Frontal cortex (tissue), 3 donors: ENCODE measurements at regions not wholly inside any gene's neighbourhood (a gene's known extent, or its start where the extent isn't known, plus 50 kb on each side); places are given as distances from the start of the nearest gene placed in this dataset.

Experiments used
- DNase-seq, 2 donors: peaks; one replicate each; pipeline ENCODE4 v3.0.0; 2012; ENCODE audit warnings: low spot score in 2 of 2
- FAIRE-seq: peaks from 2 replicates; lab custom pipeline; 2012; peaks lifted over from hg19 to GRCh38; lab: Jason Lieb, UNC
- donor health status: control.
- donor health status: control.
- donor health status: control.

- FAIRE-seq (no peak), DNase-seq (no peak)
Measured at GRCh38 chr2:235378944-235379343, 114.9 kb upstream of the AGAP1 start.

GRCh38 chr2:235381261-235381912 lies 112.5 kb upstream of the AGAP1 start:
- DNase-seq = no peak
- FAIRE-seq = no peak

GRCh38 chr2:235382179-235382578 lies 111.7 kb upstream of the AGAP1 start:
- DNase-seq (no peak), FAIRE-seq (no peak)

- DNase-seq (no peak), FAIRE-seq (no peak)
Measured at GRCh38 chr2:235382601-235383000, 111.2 kb upstream of the AGAP1 start.

- DNase-seq = no peak
- no peak for FAIRE-seq
Measured at GRCh38 chr2:235383272-235383843, 110.5 kb upstream of the AGAP1 start.

GRCh38 chr2:235384624-235385023 lies 109.2 kb upstream of the AGAP1 start:
- FAIRE-seq = no peak
- peak; percentile 47 to 58 for DNase-seq

GRCh38 chr2:235389626-235390025 lies 104.2 kb upstream of the AGAP1 start:
- FAIRE-seq (no peak), DNase-seq (no peak)

- no peak for DNase-seq
- no peak for FAIRE-seq
Measured at GRCh38 chr2:235390108-235390815, 103.6 kb upstream of the AGAP1 start.

GRCh38 chr2:235390816-235391194 lies 103.0 kb upstream of the AGAP1 start:
- FAIRE-seq = no peak
- no peak for DNase-seq

GRCh38 chr2:235391921-235392615 lies 101.8 kb upstream of the AGAP1 start:
- DNase-seq = no peak
- no peak for FAIRE-seq

GRCh38 chr2:235394278-235394828 lies 99.5 kb upstream of the AGAP1 start:
- FAIRE-seq (no peak), DNase-seq (no peak)

GRCh38 chr2:235396071-235396846 lies 97.6 kb upstream of the AGAP1 start:
- no peak for FAIRE-seq
- DNase-seq = no peak

- FAIRE-seq (no peak), DNase-seq (no peak)
Measured at GRCh38 chr2:235398321-235398720, 95.5 kb upstream of the AGAP1 start.

GRCh38 chr2:235399895-235400294 lies 93.9 kb upstream of the AGAP1 start:
- DNase-seq (no peak), FAIRE-seq (no peak)

GRCh38 chr2:235402422-235402821 lies 91.4 kb upstream of the AGAP1 start:
- no peak for DNase-seq
- no peak for FAIRE-seq

GRCh38 chr2:235405612-235406361 lies 88.1 kb upstream of the AGAP1 start:
- FAIRE-seq = no peak
- DNase-seq = no peak

GRCh38 chr2:235406430-235406829 lies 87.4 kb upstream of the AGAP1 start:
- FAIRE-seq = no peak
- no peak for DNase-seq

GRCh38 chr2:235411905-235412485 lies 81.8 kb upstream of the AGAP1 start:
- no peak for FAIRE-seq
- DNase-seq = no peak

GRCh38 chr2:235413064-235413463 lies 80.8 kb upstream of the AGAP1 start:
- FAIRE-seq (no peak), DNase-seq (no peak)
